ENCODE measurements at regions not wholly inside any gene's neighbourhood (a gene's known extent, or its start where the extent isn't known, plus 50 kb on each side); places are given as distances from the start of the nearest gene placed in this dataset.
A peak's percentile ranks its signal among the peaks of the same experiment; 100 is the strongest.
"Not testable (repeated sequence)": the region's sequence is repeated elsewhere in the genome, so short reads cannot be mapped to it uniquely, and the experiment has no call there.

GRCh38 chr3:153221748-153222162, 59.7 kb downstream of the RAP2B start:
- DNase-seq, result peak; percentile 72

- DNase-seq, result not testable (repeated sequence)
Measured at GRCh38 chr3:153226877-153227276, 64.9 kb downstream of the RAP2B start.

GRCh38 chr3:153230427-153230826, 68.4 kb downstream of the RAP2B start:
- not testable (repeated sequence) for DNase-seq

- not testable (repeated sequence) for DNase-seq
Measured at GRCh38 chr3:153231245-153231644, 69.2 kb downstream of the RAP2B start.

- not testable (repeated sequence) for DNase-seq
Measured at GRCh38 chr3:153232050-153232752, 70.2 kb downstream of the RAP2B start.

- no peak for DNase-seq
Measured at GRCh38 chr3:153232851-153233271, 70.8 kb downstream of the RAP2B start.

GRCh38 chr3:153233986-153234385, 72.0 kb downstream of the RAP2B start:
- DNase-seq, result no peak

- no peak for DNase-seq
Measured at GRCh38 chr3:153242896-153243295, 80.9 kb downstream of the RAP2B start.

GRCh38 chr3:153244961-153245360, 82.9 kb downstream of the RAP2B start:
- no peak for DNase-seq

GRCh38 chr3:153245661-153246060, 83.6 kb downstream of the RAP2B start:
- no peak for DNase-seq

- DNase-seq, result no peak
Measured at GRCh38 chr3:153246331-153246730, 84.3 kb downstream of the RAP2B start.

GRCh38 chr3:153246806-153247205, 84.8 kb downstream of the RAP2B start:
- no peak for DNase-seq

- DNase-seq, result no peak
Measured at GRCh38 chr3:153247331-153248330, 85.6 kb downstream of the RAP2B start.

GRCh38 chr3:153248835-153249234, 86.8 kb downstream of the RAP2B start:
- DNase-seq, result not testable (repeated sequence)

GRCh38 chr3:153249906-153250305, 87.9 kb downstream of the RAP2B start:
- no peak for DNase-seq

- DNase-seq, result no peak
Measured at GRCh38 chr3:153250446-153250845, 88.4 kb downstream of the RAP2B start.

GRCh38 chr3:153252963-153253362, 90.9 kb downstream of the RAP2B start:
- DNase-seq, result no peak

GRCh38 chr3:153254361-153254760, 92.3 kb downstream of the RAP2B start:
- no peak for DNase-seq

- no peak for DNase-seq
Measured at GRCh38 chr3:153257673-153258351, 95.8 kb downstream of the RAP2B start.

- no peak for DNase-seq
Measured at GRCh38 chr3:153259956-153260355, 97.9 kb downstream of the RAP2B start.

GRCh38 chr3:153260681-153261080, 98.7 kb downstream of the RAP2B start:
- DNase-seq, result no peak

- no peak for DNase-seq
Measured at GRCh38 chr3:153266619-153267018, 104.6 kb downstream of the RAP2B start.

Data from activated CD4-positive, alpha-beta T cell treated with anti-CD3 and anti-CD28 coated beads, Interleukin-2, amount 50 U/mL, for 1 hour (primary cell).